ENCODE measurements at regions not wholly inside any gene's neighbourhood (a gene's known extent, or its start where the extent isn't known, plus 50 kb on each side); places are given as distances from the start of the nearest gene placed in this dataset.

DNA sequence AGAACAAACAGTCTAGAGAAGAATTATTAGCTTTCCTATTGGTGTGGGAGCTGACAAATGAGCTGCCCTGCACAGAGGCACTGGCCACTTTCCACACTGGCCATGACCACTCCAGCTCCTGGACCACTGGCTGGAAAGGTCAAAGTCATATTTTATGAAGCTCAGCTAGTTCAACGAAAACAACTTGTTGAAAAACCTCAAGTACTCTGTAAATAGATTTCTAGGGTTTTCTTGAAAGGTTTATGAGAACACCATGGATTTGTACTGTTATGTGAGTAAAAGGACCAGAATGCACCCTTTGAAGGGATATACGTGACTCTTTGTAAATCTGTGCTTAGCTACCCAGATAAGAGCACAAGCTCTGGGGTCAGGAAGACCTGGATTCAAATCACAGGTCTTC is 54.5 kb upstream of the FGGY start:
- WGBS, 2 experiments, result 90 to 94% methylated on average over 2 of the region's 2 CpGs
- no peak overlapping the region for H3K27ac ChIP-seq (ENCODE audit: insufficient read depth, low read depth, low read length, poor library complexity, severe bottlenecking)
- H3K9me3 ChIP-seq (ENCODE audit: control insufficient read depth, low read length), result no peaks in the 10 kb centered on the region
- no peaks in the 10 kb centered on the region for H3K36me3 ChIP-seq (ENCODE audit: control insufficient read depth, insufficient read depth, low read length)
- H3K4me3 ChIP-seq (ENCODE audit: insufficient read depth, low read depth, low read length), result no peak overlapping the region
- H3K4me1 ChIP-seq (ENCODE audit: control insufficient read depth, insufficient read depth, low read length), result no peaks in the 10 kb centered on the region
- H3K27me3 ChIP-seq (ENCODE audit: control insufficient read depth, insufficient read depth, low read length, poor library complexity, severe bottlenecking), result no peaks in the 10 kb centered on the region

DNA sequence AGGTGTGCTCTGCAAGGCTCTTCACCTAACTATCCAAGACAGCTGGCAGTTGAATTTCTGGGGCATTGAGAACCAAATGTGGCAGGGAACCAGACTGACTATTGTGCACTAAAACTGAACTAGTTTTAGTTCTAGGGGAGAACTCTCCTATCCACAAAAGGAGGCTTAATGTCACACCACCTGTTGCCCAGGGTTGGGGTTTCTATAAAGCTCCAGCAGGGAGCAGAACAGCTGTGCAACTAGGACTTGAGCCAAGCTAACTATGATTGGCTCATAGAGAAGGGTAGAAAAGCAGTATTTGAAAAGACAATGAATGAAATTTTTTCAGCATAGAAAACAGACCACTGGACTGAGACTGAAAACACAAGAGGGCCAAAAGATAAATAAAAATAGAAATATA is 53.3 kb upstream of the FGGY start:
- no peaks in the 10 kb centered on the region for H3K4me1 ChIP-seq (ENCODE audit: control insufficient read depth, insufficient read depth, low read length)
- no peaks in the 10 kb centered on the region for H3K36me3 ChIP-seq (ENCODE audit: control insufficient read depth, insufficient read depth, low read length)
- no peak overlapping the region for H3K27ac ChIP-seq (ENCODE audit: insufficient read depth, low read depth, low read length, poor library complexity, severe bottlenecking)
- no peak overlapping the region for H3K4me3 ChIP-seq (ENCODE audit: insufficient read depth, low read depth, low read length)
- no peaks in the 10 kb centered on the region for H3K27me3 ChIP-seq (ENCODE audit: control insufficient read depth, insufficient read depth, low read length, poor library complexity, severe bottlenecking)
- no peaks in the 10 kb centered on the region for H3K9me3 ChIP-seq (ENCODE audit: control insufficient read depth, low read length)

GRCh38 chr1:59243978-59244377 is 52.9 kb upstream of the FGGY start:
- Histone ChIP-seq H3K9me3 (ENCODE audit: control insufficient read depth, low read length) (no peaks in the 10 kb centered on the region), H3K4me3 (ENCODE audit: insufficient read depth, low read depth, low read length) (no peak overlapping the region), H3K36me3 (ENCODE audit: control insufficient read depth, insufficient read depth, low read length) (no peaks in the 10 kb centered on the region), H3K4me1 (ENCODE audit: control insufficient read depth, insufficient read depth, low read length) (no peaks in the 10 kb centered on the region), H3K27ac (ENCODE audit: insufficient read depth, low read depth, low read length, poor library complexity, severe bottlenecking) (no peak overlapping the region), H3K27me3 (ENCODE audit: control insufficient read depth, insufficient read depth, low read length, poor library complexity, severe bottlenecking) (no peaks in the 10 kb centered on the region)
- WGBS, 2 experiments, result 77 to 89% methylated on average over 1 of the region's 1 CpG

DNA sequence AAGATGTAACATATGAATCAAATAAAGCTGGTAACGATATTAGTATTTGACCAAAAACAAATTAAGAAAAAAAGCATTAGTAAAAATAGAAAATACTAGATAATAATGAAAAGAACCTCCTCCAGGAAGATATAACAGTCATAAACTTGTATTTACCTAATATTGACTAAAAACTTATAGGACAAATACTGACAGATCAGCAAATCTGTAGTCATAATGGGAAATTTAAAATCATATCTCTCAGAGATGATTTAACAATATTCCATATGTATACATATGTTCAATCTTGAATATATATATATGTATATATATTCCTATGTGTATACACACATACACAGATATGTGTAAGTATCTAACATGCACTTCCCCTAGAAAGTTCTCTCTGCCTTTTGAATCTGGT is 52.0 kb upstream of the FGGY start:
- Histone ChIP-seq H3K36me3 (ENCODE audit: control insufficient read depth, insufficient read depth, low read length) (no peaks in the 10 kb centered on the region), H3K4me3 (ENCODE audit: insufficient read depth, low read depth, low read length) (no peak overlapping the region), H3K4me1 (ENCODE audit: control insufficient read depth, insufficient read depth, low read length) (no peaks in the 10 kb centered on the region), H3K9me3 (ENCODE audit: control insufficient read depth, low read length) (no peaks in the 10 kb centered on the region), H3K27ac (ENCODE audit: insufficient read depth, low read depth, low read length, poor library complexity, severe bottlenecking) (no peak overlapping the region), H3K27me3 (ENCODE audit: control insufficient read depth, insufficient read depth, low read length, poor library complexity, severe bottlenecking) (no peaks in the 10 kb centered on the region)
- WGBS, 2 experiments, result no CpG with 5 or more reads among the region's 1 CpG

Data from ectodermal cell (in vitro differentiated cells).